GM12891 (cell line): ENCODE measurements at regions not wholly inside any gene's neighbourhood (a gene's known extent, or its start where the extent isn't known, plus 50 kb on each side); places are given as distances from the start of the nearest gene placed in this dataset.

Experiments
- POLR2A ChIP-seq: IDR thresholded peaks from 2 replicates; pipeline ENCODE4 v1.6.1; 2011; ENCODE audit warnings: low read depth, low read length, control low read depth
- POLR2AphosphoS5 ChIP-seq: IDR thresholded peaks from 2 replicates; pipeline ENCODE4 v1.6.1; 2011; ENCODE audit warnings: low read depth, low read length, control low read depth

DNA sequence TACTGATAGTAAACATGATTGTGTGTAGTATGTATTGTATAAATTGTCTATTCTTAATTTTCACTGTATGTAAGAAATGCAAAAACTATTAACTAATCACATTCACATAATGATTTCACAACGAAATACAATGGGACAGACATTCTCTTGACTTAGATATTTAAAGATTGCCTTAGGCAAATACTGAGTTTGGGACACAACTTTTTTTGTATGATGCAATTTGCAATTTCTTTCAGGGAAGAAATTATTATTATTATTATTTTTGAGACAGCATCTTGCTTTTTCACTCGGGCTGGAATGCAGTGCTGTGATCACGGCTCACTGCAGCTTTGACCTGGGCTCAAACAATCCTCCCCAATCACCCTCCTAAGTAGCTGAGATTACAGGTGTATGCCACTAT is 173.2 kb upstream of the TRIM24 start:
- TF ChIP-seq POLR2A (no peak), POLR2AphosphoS5 (no peak)
